ENCODE measurements at regions not wholly inside any gene's neighbourhood (a gene's known extent, or its start where the extent isn't known, plus 50 kb on each side); places are given as distances from the start of the nearest gene placed in this dataset.

DNA sequence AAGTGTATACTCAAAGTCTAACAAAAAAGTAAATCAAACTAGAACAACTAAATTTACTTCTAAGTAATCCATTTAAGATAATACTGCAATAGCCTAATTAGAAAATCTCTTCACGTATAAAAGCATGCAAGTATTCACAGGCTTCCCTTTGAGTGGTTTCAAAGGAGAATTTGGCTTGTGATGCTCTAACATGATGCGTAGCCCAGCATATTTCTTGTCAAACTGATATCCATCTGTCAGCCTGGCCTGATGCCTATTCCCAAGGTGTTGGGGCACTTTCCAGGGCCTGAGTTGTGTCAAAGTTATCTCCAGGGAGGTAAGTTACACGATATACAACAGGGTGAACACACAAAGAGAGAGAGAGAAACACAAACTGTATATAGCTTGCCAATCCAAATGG is 287.0 kb upstream of the MAGEB18 start:
- no peak overlapping the region for H3K4me3 ChIP-seq (ENCODE audit: low read depth, low read length)
- no peak for TF ChIP-seq OVOL3 (tag by site-specific recombination; IDR thresholded peaks at IDR 0.05)
- TF ChIP-seq, protein P1, sequence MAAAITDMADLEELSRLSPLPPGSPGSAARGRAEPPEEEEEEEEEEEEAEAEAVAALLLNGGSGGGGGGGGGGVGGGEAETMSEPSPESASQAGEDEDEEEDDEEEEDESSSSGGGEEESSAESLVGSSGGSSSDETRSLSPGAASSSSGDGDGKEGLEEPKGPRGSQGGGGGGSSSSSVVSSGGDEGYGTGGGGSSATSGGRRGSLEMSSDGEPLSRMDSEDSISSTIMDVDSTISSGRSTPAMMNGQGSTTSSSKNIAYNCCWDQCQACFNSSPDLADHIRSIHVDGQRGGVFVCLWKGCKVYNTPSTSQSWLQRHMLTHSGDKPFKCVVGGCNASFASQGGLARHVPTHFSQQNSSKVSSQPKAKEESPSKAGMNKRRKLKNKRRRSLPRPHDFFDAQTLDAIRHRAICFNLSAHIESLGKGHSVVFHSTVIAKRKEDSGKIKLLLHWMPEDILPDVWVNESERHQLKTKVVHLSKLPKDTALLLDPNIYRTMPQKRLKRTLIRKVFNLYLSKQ (tag by site-specific recombination; IDR thresholded peaks at IDR 0.05; ENCODE audit: borderline replicate concordance), result no peak
- TF ChIP-seq WT1 (tag by site-specific recombination; IDR thresholded peaks at IDR 0.05), result no peak
- TF ChIP-seq YY2 (tag by site-specific recombination; IDR thresholded peaks at IDR 0.05), result no peak
- TF ChIP-seq ZNF155 (tag by site-specific recombination; IDR thresholded peaks at IDR 0.05), result no peak
- TF ChIP-seq, protein P2, sequence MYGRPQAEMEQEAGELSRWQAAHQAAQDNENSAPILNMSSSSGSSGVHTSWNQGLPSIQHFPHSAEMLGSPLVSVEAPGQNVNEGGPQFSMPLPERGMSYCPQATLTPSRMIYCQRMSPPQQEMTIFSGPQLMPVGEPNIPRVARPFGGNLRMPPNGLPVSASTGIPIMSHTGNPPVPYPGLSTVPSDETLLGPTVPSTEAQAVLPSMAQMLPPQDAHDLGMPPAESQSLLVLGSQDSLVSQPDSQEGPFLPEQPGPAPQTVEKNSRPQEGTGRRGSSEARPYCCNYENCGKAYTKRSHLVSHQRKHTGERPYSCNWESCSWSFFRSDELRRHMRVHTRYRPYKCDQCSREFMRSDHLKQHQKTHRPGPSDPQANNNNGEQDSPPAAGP (tag by site-specific recombination; IDR thresholded peaks at IDR 0.05), result no peak
- TF ChIP-seq ZNF76 (tag by site-specific recombination; IDR thresholded peaks at IDR 0.05; ENCODE audit: borderline replicate concordance, low read depth), result no peak
- TF ChIP-seq ZNF677 (tag by site-specific recombination; IDR thresholded peaks at IDR 0.05), result no peak
- TF ChIP-seq ZNF23 (tag by site-specific recombination; IDR thresholded peaks at IDR 0.05; ENCODE audit: borderline replicate concordance), result no peak
- TF ChIP-seq ZSCAN30 (tag by site-specific recombination; IDR thresholded peaks at IDR 0.05), result no peak
- no peak for TF ChIP-seq ZNF138 (tag by site-specific recombination; IDR thresholded peaks at IDR 0.05; ENCODE audit: borderline replicate concordance)
- TF ChIP-seq, protein P3, sequence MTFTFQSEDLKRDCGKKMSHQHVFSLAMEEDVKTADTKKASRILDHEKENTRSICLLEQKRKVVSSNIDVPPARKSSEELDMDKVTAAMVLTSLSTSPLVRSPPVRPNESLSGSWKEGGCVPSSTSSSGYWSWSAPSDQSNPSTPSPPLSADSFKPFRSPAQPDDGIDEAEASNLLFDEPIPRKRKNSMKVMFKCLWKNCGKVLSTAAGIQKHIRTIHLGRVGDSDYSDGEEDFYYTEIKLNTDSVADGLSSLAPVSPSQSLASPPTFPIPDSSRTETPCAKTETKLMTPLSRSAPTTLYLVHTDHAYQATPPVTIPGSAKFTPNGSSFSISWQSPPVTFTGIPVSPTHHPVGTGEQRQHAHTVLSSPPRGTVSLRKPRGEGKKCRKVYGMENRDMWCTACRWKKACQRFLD (tag by site-specific recombination; IDR thresholded peaks at IDR 0.05), result no peak
- no peak for TF ChIP-seq SCRT2 (tag by site-specific recombination; IDR thresholded peaks at IDR 0.05)
- no peak for TF ChIP-seq ZNF398 (tag by site-specific recombination; IDR thresholded peaks at IDR 0.05)
- TF ChIP-seq ZNF274 (IDR thresholded peaks at IDR 0.05; ENCODE audit: low read length), result no peak
- TF ChIP-seq ZNF274 (tag by site-specific recombination; IDR thresholded peaks at IDR 0.05; ENCODE audit: borderline replicate concordance), result no peak
- TF ChIP-seq ZNF530 (tag by site-specific recombination; IDR thresholded peaks at IDR 0.05; ENCODE audit: low read depth), result no peak
- no peak for TF ChIP-seq MEIS1 (CRISPR knock-in tag; IDR thresholded peaks at IDR 0.05; ENCODE audit: borderline replicate concordance)

DNA sequence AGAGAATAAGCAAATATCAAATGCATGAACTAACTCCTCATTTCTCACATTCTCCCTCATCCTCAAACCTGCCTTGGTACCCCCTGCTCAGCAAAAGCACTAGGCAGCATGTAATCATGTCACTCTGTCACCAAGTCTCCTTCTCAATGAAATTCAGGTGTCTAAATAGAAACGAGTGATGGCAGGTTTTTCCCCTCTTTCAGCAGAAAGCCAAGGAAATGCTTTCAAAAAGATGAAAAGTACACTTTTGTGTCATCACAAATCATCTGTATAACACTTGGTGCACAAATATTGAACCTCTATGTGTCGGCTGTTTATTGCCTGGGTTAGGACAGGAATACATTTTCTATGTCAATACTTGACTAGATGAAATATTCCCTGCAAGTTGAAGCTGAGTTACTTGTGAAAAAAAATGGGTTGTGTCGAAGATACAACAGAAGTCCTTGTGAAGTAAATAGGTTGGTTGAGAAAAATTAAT is 285.1 kb upstream of the MAGEB18 start:
- CTCF ChIA-PET, result no interaction called here
- Histone ChIP-seq H3K36me3 (ENCODE audit: control insufficient read depth in 2 of 2, insufficient read depth in 1 of 2, low read length in 2 of 2) (no peaks in the 10 kb centered on the region), H3K4me1 (ENCODE audit: control insufficient read depth, insufficient read depth, low read length) (no peaks in the 10 kb centered on the region), H3K27ac (ENCODE audit: extremely low read depth, low read depth, low read length) (no peak overlapping the region), H3K4me3 (ENCODE audit: low read depth, low read length) (no peak overlapping the region), H3K9me3 (ENCODE audit: control insufficient read depth, insufficient read depth, low read depth, low read length) (no peaks in the 10 kb centered on the region)
- TF ChIP-seq, protein P3 (tag by site-specific recombination; IDR thresholded peaks at IDR 0.05), result no peak
- TF ChIP-seq ZNF341 (tag by site-specific recombination; IDR thresholded peaks at IDR 0.05; ENCODE audit: low read depth), result no peak
- TF ChIP-seq, protein P4, sequence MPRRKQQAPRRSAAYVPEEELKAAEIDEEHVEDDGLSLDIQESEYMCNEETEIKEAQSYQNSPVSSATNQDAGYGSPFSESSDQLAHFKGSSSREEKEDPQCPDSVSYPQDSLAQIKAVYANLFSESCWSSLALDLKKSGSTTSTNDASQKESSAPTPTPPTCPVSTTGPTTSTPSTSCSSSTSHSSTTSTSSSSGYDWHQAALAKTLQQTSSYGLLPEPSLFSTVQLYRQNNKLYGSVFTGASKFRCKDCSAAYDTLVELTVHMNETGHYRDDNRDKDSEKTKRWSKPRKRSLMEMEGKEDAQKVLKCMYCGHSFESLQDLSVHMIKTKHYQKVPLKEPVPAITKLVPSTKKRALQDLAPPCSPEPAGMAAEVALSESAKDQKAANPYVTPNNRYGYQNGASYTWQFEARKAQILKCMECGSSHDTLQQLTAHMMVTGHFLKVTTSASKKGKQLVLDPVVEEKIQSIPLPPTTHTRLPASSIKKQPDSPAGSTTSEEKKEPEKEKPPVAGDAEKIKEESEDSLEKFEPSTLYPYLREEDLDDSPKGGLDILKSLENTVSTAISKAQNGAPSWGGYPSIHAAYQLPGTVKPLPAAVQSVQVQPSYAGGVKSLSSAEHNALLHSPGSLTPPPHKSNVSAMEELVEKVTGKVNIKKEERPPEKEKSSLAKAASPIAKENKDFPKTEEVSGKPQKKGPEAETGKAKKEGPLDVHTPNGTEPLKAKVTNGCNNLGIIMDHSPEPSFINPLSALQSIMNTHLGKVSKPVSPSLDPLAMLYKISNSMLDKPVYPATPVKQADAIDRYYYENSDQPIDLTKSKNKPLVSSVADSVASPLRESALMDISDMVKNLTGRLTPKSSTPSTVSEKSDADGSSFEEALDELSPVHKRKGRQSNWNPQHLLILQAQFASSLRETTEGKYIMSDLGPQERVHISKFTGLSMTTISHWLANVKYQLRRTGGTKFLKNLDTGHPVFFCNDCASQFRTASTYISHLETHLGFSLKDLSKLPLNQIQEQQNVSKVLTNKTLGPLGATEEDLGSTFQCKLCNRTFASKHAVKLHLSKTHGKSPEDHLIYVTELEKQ (tag by site-specific recombination; IDR thresholded peaks at IDR 0.05; ENCODE audit: borderline replicate concordance), result no peak
- TF ChIP-seq ZNF366 (tag by site-specific recombination; conservative IDR thresholded peaks at IDR 0.05), result no peak
- no peak for TF ChIP-seq SCRT1 (tag by site-specific recombination; IDR thresholded peaks at IDR 0.05; ENCODE audit: borderline replicate concordance)
- POLR2A ChIA-PET, result no interaction called here

More for the DNA sequence above, 287.0 kb upstream of the MAGEB18 start:
- H3K27ac ChIP-seq (ENCODE audit: extremely low read depth, low read depth, low read length), result no peak overlapping the region
- H3K36me3 ChIP-seq (ENCODE audit: control insufficient read depth in 2 of 2, insufficient read depth in 1 of 2, low read length in 2 of 2), result no peaks in the 10 kb centered on the region
- no peaks in the 10 kb centered on the region for H3K4me1 ChIP-seq (ENCODE audit: control insufficient read depth, insufficient read depth, low read length)
- CTCF ChIA-PET, result no interaction called here
- no peaks in the 10 kb centered on the region for H3K9me3 ChIP-seq (ENCODE audit: control insufficient read depth, insufficient read depth, low read depth, low read length)
- POLR2A ChIA-PET, result no interaction called here

Data from HEK293 (cell line).